Erythroblast (primary cell): ENCODE measurements at regions not wholly inside any gene's neighbourhood (a gene's known extent, or its start where the extent isn't known, plus 50 kb on each side); places are given as distances from the start of the nearest gene placed in this dataset.

Source experiments
- GATA1 ChIP-seq: IDR thresholded peaks from 2 replicates; pipeline ENCODE4 v1.6.1; 2011; ENCODE audit warnings: low read depth, mild to moderate bottlenecking, control low read depth, low read length, moderate library complexity
- POLR2A ChIP-seq: IDR thresholded peaks from 2 replicates; pipeline ENCODE4 v1.6.1; 2011; ENCODE audit warnings: mild to moderate bottlenecking, low read length

- no peak for TF ChIP-seq POLR2A
- TF ChIP-seq GATA1: no peak
Observed at GRCh38 chr22:27298332-27298731, 503.2 kb downstream of the MN1 start.
